ENCODE measurements at regions not wholly inside any gene's neighbourhood (a gene's known extent, or its start where the extent isn't known, plus 50 kb on each side); places are given as distances from the start of the nearest gene placed in this dataset.
"Not testable (repeated sequence)": the region's sequence is repeated elsewhere in the genome, so short reads cannot be mapped to it uniquely, and the experiment has no call there.

DNA sequence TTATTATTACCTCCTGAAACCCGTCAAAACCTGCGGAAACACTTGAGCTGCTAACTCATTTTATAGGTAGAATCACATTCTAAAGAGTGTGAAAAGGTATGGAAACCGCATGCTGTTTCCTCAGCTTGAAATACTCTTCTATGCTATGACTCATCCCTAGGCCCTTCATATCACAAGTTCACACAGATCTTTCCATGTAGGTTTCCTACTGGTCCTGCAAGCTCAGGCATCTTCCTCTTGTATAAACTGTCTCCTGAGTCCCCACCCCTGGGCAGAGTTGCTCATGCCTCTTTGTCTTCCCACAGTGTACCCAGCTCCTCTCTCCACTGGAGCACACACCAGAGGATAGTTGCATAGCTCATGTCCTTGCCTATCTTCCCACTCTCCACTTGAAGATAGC, 84.7 kb downstream of the CMAS start:
- Histone ChIP-seq H3K9me3 (peaks cover 0 to 11% (median 0%) of the 10 kb centered on the region in 12 donors), H3K4me1 (no peaks in the 10 kb centered on the region), H3K27ac (no peak overlapping the region), H3K27me3 (no peaks in the 10 kb centered on the region), H3K36me3 (no peaks in the 10 kb centered on the region), H3K4me3 (no peak overlapping the region)
- WGBS, 4 donors = 93 to 97% (median 94%) methylated on average over 3 of the region's 3 CpGs
- ATAC-seq (no peak), DNase-seq (no peak)
- intact Hi-C loops (cut with DNase I) = no loop called here
- no peak for TF ChIP-seq CTCF (IDR thresholded peaks at IDR 0.05)
- no peak for TF ChIP-seq POLR2A (IDR thresholded peaks at IDR 0.05)

DNA sequence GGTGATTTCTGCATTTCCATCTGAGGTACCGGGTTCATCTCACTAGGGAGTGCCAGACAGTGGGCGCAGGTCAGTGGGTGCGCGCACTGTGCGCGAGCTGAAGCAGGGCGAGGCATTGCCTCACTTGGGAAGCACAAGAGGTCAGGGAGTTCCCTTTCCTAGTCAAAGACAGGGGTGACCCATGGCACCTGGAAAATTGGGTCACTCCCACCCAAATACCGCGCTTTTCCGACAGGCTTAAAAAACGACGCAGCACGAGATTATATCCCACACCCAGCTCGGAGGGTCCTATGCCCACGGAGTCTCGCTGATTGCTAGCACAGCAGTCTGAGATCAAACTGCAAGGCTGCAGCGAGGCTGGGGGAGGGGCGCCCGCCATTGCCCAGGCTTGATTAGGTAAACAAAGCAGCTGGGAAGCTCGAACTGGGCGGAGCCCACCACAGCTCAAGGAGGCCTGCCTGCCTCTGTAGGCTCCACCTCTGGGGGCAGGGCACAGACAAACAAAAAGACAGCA, 90.6 kb downstream of the CMAS start:
- H3K27ac ChIP-seq; H3K4me1 ChIP-seq; H3K4me3 ChIP-seq; H3K27me3 ChIP-seq; ATAC-seq; intact Hi-C loops (cut with DNase I); H3K36me3 ChIP-seq; DNase-seq; H3K9me3 ChIP-seq: not testable (repeated sequence)
- WGBS, 4 donors = 78 to 88% (median 85%) methylated on average over 14 to 20 of the region's 21 CpGs

Measured in heart left ventricle (tissue), 16 donors.